ENCODE measurements at regions not wholly inside any gene's neighbourhood (a gene's known extent, or its start where the extent isn't known, plus 50 kb on each side); places are given as distances from the start of the nearest gene placed in this dataset.

GRCh38 chr2:36302911-36303310 is 52.7 kb upstream of the CRIM1 start:
- TF ChIP-seq CTCF (conservative IDR thresholded peaks at IDR 0.05; ENCODE audit: low read length): no peak
- no peak for DNase-seq (ENCODE audit: low read depth)
- H3K4me3 ChIP-seq (ENCODE audit: low read length): no peak overlapping the region

GRCh38 chr2:36301843-36302242 is 53.7 kb upstream of the CRIM1 start:
- DNase-seq (ENCODE audit: low read depth): no peak
- no peak for TF ChIP-seq CTCF (conservative IDR thresholded peaks at IDR 0.05; ENCODE audit: low read length)
- H3K4me3 ChIP-seq (ENCODE audit: low read length): no peak overlapping the region

GRCh38 chr2:36300697-36301096 is 54.9 kb upstream of the CRIM1 start:
- TF ChIP-seq CTCF (conservative IDR thresholded peaks at IDR 0.05; ENCODE audit: low read length): no peak

GRCh38 chr2:36296798-36297197 is 58.8 kb upstream of the CRIM1 start:
- TF ChIP-seq CTCF (conservative IDR thresholded peaks at IDR 0.05; ENCODE audit: low read length): no peak
- DNase-seq (ENCODE audit: low read depth): no peak
- H3K4me3 ChIP-seq (ENCODE audit: low read length): no peak overlapping the region

More at GRCh38 chr2:36300697-36301096, 54.9 kb upstream of the CRIM1 start:
- no peak overlapping the region for H3K4me3 ChIP-seq (ENCODE audit: low read length)
- DNase-seq (ENCODE audit: low read depth): no peak

GRCh38 chr2:36294316-36294721 is 61.3 kb upstream of the CRIM1 start:
- no peak overlapping the region for H3K4me3 ChIP-seq (ENCODE audit: low read length)
- no peak for TF ChIP-seq CTCF (conservative IDR thresholded peaks at IDR 0.05; ENCODE audit: low read length)
- DNase-seq (ENCODE audit: low read depth): no peak

- DNase-seq (ENCODE audit: low read depth): peak; percentile 80
- no peak; the same call in 1 of the 2 replicates for TF ChIP-seq CTCF (conservative IDR thresholded peaks at IDR 0.05; ENCODE audit: low read length)
- H3K4me3 ChIP-seq (ENCODE audit: low read length): no peak overlapping the region
Measured at GRCh38 chr2:36290306-36290856, 65.2 kb upstream of the CRIM1 start.

GRCh38 chr2:36289731-36290130 is 65.8 kb upstream of the CRIM1 start:
- DNase-seq (ENCODE audit: low read depth): no peak
- H3K4me3 ChIP-seq (ENCODE audit: low read length): no peak overlapping the region
- TF ChIP-seq CTCF (conservative IDR thresholded peaks at IDR 0.05; ENCODE audit: low read length): no peak

All from AG10803 (cell line).